ENCODE measurements at regions not wholly inside any gene's neighbourhood (a gene's known extent, or its start where the extent isn't known, plus 50 kb on each side); places are given as distances from the start of the nearest gene placed in this dataset.

DNA sequence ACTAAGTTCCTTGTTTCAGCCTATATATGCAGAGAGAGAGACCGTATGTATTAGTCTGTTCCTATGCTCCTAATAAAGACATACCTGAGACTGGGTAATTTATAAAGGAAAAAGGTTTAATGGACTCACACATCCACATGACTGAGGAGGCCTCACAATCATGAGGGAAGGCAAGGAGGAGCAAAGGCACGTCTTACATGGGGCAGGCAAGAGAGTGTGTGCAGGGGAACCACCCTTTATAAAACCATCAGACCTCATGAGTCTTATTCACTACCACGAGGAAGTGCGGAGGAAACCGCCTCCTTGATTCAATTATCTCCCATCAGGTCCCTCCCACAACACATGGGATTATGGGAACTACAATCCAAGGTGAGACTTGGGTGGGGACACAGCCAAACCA is 73.8 kb downstream of the TMEM18 start:
- H3K27ac Mint-ChIP-seq: no peak overlapping the region
- WGBS, 2 experiments (ENCODE audit: insufficient coverage in 1 of 2, insufficient read length in 1 of 2): 79% methylated on average over 4 of the region's 5 CpGs; no CpG with 5 or more reads in 1 of the 2 experiments
- no peaks in the 10 kb centered on the region for H3K4me1 ChIP-seq (ENCODE audit: control insufficient read depth, insufficient read depth, low read length)
- H3K36me3 ChIP-seq (ENCODE audit: control insufficient read depth, insufficient read depth, low read length): no peaks in the 10 kb centered on the region
- DNase-seq: peak; percentile 28
- H3K9ac ChIP-seq (ENCODE audit: extremely low read depth, low read length, poor library complexity, severe bottlenecking): no peak overlapping the region
- H3K9me3 Mint-ChIP-seq: no peaks in the 10 kb centered on the region
- no peaks in the 10 kb centered on the region for H3K27me3 ChIP-seq (ENCODE audit: control insufficient read depth, insufficient read depth, low read length, poor library complexity, severe bottlenecking)
- no peak overlapping the region for H3K4me3 ChIP-seq (ENCODE audit: low read length)
- TF ChIP-seq CTCF (conservative IDR thresholded peaks at IDR 0.05): no peak
- no peak overlapping the region for H3K27ac ChIP-seq (ENCODE audit: low read depth, low read length)
- no peaks in the 10 kb centered on the region for H3K4me1 Mint-ChIP-seq
- H3K4me3 Mint-ChIP-seq: no peak overlapping the region
- H3K36me3 Mint-ChIP-seq (ENCODE audit: low read depth): no peaks in the 10 kb centered on the region
- H3K9me3 ChIP-seq (ENCODE audit: control insufficient read depth, low read length): no peaks in the 10 kb centered on the region
- no peaks in the 10 kb centered on the region for H3K27me3 Mint-ChIP-seq (ENCODE audit: insufficient read depth)

GRCh38 chr2:602571-603359 is 74.4 kb downstream of the TMEM18 start:
- Mint-ChIP-seq H3K27me3 (ENCODE audit: insufficient read depth) (no peaks in the 10 kb centered on the region), H3K4me1 (no peaks in the 10 kb centered on the region), H3K9me3 (no peaks in the 10 kb centered on the region), H3K27ac (no peak overlapping the region), H3K36me3 (ENCODE audit: low read depth) (no peaks in the 10 kb centered on the region), H3K4me3 (no peak overlapping the region)
- Histone ChIP-seq H3K4me3 (ENCODE audit: low read length) (no peak overlapping the region), H3K9ac (ENCODE audit: extremely low read depth, low read length, poor library complexity, severe bottlenecking) (no peak overlapping the region), H3K4me1 (ENCODE audit: control insufficient read depth, insufficient read depth, low read length) (no peaks in the 10 kb centered on the region), H3K27me3 (ENCODE audit: control insufficient read depth, insufficient read depth, low read length, poor library complexity, severe bottlenecking) (no peaks in the 10 kb centered on the region), H3K36me3 (ENCODE audit: control insufficient read depth, insufficient read depth, low read length) (no peaks in the 10 kb centered on the region), H3K9me3 (ENCODE audit: control insufficient read depth, low read length) (no peaks in the 10 kb centered on the region), H3K27ac (ENCODE audit: low read depth, low read length) (no peak overlapping the region)
- peak; percentile 37 for DNase-seq
- WGBS, 2 experiments (ENCODE audit: insufficient coverage in 1 of 2, insufficient read length in 1 of 2): 90 to 92% methylated on average over 8 to 14 of the region's 14 CpGs
- no peak for TF ChIP-seq CTCF (conservative IDR thresholded peaks at IDR 0.05)

DNA sequence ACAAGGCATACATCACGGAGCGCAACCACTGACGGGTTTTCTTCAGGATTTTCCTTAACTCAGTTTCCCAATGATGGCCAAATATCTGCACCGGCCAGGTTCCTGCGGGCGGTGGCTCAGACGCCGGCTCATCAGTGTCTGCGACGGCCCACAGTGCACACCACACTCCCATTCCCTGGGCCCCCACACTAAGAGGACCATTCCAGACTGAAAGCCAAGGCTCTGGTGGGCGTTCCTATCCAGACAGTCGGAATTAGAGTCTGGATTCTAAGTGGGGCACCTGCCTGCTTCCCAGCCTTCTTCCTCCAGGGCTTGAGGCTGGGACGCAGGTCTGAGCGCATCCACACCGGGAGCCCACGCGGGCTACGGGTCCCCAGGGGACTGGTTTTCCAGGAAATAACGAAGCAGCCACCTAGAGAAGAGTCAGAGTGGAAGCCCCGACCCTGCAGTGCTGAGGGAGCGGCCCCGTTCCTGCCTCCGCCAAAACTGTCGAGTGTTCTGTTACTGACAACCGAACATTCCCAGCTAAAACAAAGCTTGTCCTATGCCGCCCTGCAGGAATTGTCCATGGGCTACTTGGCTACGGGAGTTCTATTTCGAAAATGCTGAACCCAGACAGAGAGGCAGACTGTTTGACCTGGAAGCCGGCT is 75.3 kb downstream of the TMEM18 start:
- Mint-ChIP-seq H3K4me1 (no peaks in the 10 kb centered on the region), H3K27ac (no peak overlapping the region), H3K9me3 (no peaks in the 10 kb centered on the region), H3K27me3 (ENCODE audit: insufficient read depth) (no peaks in the 10 kb centered on the region), H3K4me3 (no peak overlapping the region), H3K36me3 (ENCODE audit: low read depth) (no peaks in the 10 kb centered on the region)
- no peaks in the 10 kb centered on the region for H3K4me1 ChIP-seq (ENCODE audit: control insufficient read depth, insufficient read depth, low read length)
- no peaks in the 10 kb centered on the region for H3K9me3 ChIP-seq (ENCODE audit: control insufficient read depth, low read length)
- no peak overlapping the region for H3K27ac ChIP-seq (ENCODE audit: low read depth, low read length)
- no peaks in the 10 kb centered on the region for H3K36me3 ChIP-seq (ENCODE audit: control insufficient read depth, insufficient read depth, low read length)
- 91 to 93% methylated on average over 28 to 29 of the region's 29 CpGs for WGBS, 2 experiments (ENCODE audit: insufficient coverage in 1 of 2, insufficient read length in 1 of 2)
- H3K27me3 ChIP-seq (ENCODE audit: control insufficient read depth, insufficient read depth, low read length, poor library complexity, severe bottlenecking): no peaks in the 10 kb centered on the region
- H3K4me3 ChIP-seq (ENCODE audit: low read length): no peak overlapping the region
- TF ChIP-seq CTCF (conservative IDR thresholded peaks at IDR 0.05): no peak
- no peak overlapping the region for H3K9ac ChIP-seq (ENCODE audit: extremely low read depth, low read length, poor library complexity, severe bottlenecking)
- peak; percentile 28 for DNase-seq
